ENCODE measurements at regions not wholly inside any gene's neighbourhood (a gene's known extent, or its start where the extent isn't known, plus 50 kb on each side); places are given as distances from the start of the nearest gene placed in this dataset.

- no peak for ATAC-seq
Observed at GRCh38 chr9:108392877-108393276, 462.9 kb downstream of the ACTL7B start.

GRCh38 chr9:108389056-108389455 lies 466.7 kb downstream of the ACTL7B start:
- no peak for ATAC-seq

GRCh38 chr9:108386859-108387384 lies 468.9 kb downstream of the ACTL7B start:
- ATAC-seq: no peak

- no peak for ATAC-seq
Observed at GRCh38 chr9:108386032-108386431, 469.8 kb downstream of the ACTL7B start.

GRCh38 chr9:108383796-108384195 lies 472.0 kb downstream of the ACTL7B start:
- ATAC-seq: no peak

- no peak for ATAC-seq
Observed at GRCh38 chr9:108382310-108382709, 473.5 kb downstream of the ACTL7B start.

GRCh38 chr9:108377881-108378280 lies 477.9 kb downstream of the ACTL7B start:
- ATAC-seq: no peak

- ATAC-seq: no peak
Observed at GRCh38 chr9:108377382-108377781, 478.4 kb downstream of the ACTL7B start.

- ATAC-seq: no peak
Observed at GRCh38 chr9:108376140-108376539, 479.6 kb downstream of the ACTL7B start.

GRCh38 chr9:108374626-108375025 lies 481.2 kb downstream of the ACTL7B start:
- ATAC-seq: no peak

GRCh38 chr9:108367188-108367587 lies 488.6 kb downstream of the ACTL7B start:
- ATAC-seq: no peak

GRCh38 chr9:108363311-108363710 lies 492.5 kb downstream of the ACTL7B start:
- ATAC-seq: no peak

- ATAC-seq: no peak
Observed at GRCh38 chr9:108360304-108360703, 495.5 kb downstream of the ACTL7B start.

GRCh38 chr9:108356806-108357205 lies 499.0 kb downstream of the ACTL7B start:
- no peak for ATAC-seq

GRCh38 chr9:108351571-108351970 lies 504.2 kb downstream of the ACTL7B start:
- ATAC-seq: no peak

GRCh38 chr9:108347463-108348188 lies 508.2 kb downstream of the ACTL7B start:
- no peak for ATAC-seq

- ATAC-seq: no peak
Observed at GRCh38 chr9:108345826-108346225, 510.0 kb downstream of the ACTL7B start.

- no peak for ATAC-seq
Observed at GRCh38 chr9:108339251-108339650, 516.5 kb downstream of the ACTL7B start.

GRCh38 chr9:108336575-108336974 lies 519.2 kb downstream of the ACTL7B start:
- no peak for ATAC-seq

GRCh38 chr9:108333530-108333983 lies 522.2 kb downstream of the ACTL7B start:
- no peak for ATAC-seq

GRCh38 chr9:108331596-108331995 lies 524.2 kb downstream of the ACTL7B start:
- no peak for ATAC-seq

- ATAC-seq: no peak
Observed at GRCh38 chr9:108325406-108325805, 530.4 kb downstream of the ACTL7B start.

GRCh38 chr9:108323615-108324014 lies 532.2 kb downstream of the ACTL7B start:
- no peak for ATAC-seq

- ATAC-seq: no peak
Observed at GRCh38 chr9:108322326-108323098, 533.3 kb downstream of the ACTL7B start.

Data from activated CD4-positive, CD25-positive, alpha-beta regulatory T cell treated with anti-CD3 and anti-CD28 coated beads, Interleukin-2, amount 50 U/mL, for 24 hours (primary cell).